T-helper 2 cell treated with Interferon-gamma antibody and Interleukin-4, amounts not matched to agents 100 ng/mL and 5 ng/mL, for 36 hours (primary cell): ENCODE measurements at regions not wholly inside any gene's neighbourhood (a gene's known extent, or its start where the extent isn't known, plus 50 kb on each side); places are given as distances from the start of the nearest gene placed in this dataset.

Source experiments
- intact Hi-C: fragments of 100-400 bp; cut with micrococcal nuclease; formaldehyde crosslinking; loops from one replicate; pipeline ENCODE4 v1.15.1; 2023

DNA sequence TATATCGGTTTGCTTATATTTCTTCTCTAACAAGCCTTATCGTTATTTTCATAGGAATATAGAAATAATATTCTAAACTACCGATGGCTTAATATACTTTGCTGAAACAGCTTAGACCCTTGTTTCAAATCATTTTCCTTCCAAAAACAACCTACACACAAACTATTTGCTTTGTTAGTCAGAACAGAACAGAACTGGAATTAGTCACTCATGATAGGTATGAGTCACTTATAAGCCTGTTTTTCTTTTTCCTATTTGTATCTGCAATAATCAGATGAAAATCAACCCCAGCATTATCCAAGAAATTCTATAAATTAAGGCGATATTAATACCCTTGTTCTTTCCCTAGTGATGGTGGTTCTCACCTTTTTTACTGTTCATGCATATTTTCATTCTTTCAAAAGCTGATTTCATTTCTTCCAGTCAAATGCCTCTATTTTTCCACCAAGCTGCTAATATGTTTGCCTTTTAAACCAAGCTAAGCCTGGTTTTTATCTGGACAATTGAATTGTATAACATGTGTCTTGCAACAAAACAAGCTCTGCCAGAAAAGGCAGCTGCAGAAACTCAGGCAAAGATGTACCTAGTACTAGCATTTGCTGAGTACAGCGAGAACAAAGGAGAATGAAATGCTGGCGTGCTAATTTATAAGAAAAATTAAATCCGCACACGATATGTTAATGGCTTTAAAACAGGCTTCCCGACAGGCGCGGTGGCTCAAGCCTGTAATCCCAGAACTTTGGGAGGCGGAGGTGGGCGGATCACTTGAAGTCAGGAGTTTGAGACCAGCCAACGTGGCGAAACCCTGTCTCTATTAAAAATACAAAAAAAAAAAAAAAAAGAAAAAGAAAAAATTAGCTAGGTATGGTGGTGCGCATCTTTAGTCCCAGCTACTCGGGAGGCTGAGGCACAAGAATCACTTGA, 1418.2 kb downstream of the AACS start:
- intact Hi-C loops: no loop called here

- intact Hi-C loops: no loop called here
Observed at GRCh38 chr12:126487431-126487980, 1422.3 kb downstream of the AACS start.

GRCh38 chr12:126488806-126489205, 1423.6 kb downstream of the AACS start:
- intact Hi-C loops: no loop called here

DNA sequence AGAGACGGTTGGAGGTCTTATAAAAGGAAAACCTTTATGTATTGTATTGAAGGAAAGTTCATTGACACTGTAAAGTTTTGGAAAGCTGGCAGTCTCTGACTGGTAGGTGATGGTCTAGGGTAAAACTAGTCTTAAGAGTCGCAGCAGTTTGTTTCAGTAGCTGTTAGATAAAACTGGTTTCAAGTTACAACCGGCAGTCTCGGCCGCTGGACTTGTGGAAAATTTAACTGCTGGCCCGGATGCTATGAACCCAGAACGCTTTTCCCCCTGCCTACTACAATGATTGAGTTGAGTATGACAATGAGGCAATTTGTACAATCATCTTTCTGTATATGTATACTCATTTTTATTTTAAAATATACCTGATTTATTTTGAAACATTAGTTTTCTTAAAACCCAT, 1426.9 kb downstream of the AACS start:
- intact Hi-C loops: no loop called here

DNA sequence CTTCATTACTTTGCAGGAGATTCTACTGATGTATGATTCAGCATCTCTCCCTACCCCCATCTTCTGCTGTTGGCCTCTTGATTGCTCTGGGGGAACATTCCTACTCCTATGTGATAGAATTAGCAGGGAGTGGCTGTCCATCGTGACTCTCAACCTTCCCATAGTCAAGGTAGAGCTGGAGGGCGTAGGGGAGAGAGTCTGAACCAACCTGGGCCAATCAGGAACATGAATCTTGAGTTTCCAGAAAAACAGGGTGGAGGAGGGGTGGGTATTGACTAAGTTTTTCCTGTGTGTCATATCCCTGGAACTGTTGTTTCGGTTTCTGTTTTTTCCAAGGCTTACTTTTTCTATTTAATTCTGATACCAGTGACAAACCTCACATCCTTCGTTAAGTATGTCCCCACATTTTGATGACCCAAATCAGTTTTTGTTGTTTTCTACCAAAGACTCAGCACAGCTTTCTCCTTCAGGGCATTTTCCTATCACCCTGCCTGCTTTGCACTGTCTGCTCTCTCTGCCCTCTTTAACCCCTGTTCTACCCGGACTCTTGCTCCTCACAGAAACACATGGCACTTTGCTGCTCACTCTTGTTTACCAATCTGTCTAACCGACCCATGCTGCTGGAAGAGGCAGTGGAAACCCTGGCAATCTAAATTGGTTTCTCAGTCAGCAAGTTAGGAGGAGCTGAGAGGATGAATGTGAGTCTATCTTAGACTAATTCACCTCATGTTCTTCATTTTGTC, 1428.3 kb downstream of the AACS start:
- intact Hi-C loops: no loop called here

- intact Hi-C loops: no loop called here
Observed at GRCh38 chr12:126496201-126496600, 1431.0 kb downstream of the AACS start.

GRCh38 chr12:126506426-126507182, 1441.4 kb downstream of the AACS start:
- intact Hi-C loops: no loop called here

DNA sequence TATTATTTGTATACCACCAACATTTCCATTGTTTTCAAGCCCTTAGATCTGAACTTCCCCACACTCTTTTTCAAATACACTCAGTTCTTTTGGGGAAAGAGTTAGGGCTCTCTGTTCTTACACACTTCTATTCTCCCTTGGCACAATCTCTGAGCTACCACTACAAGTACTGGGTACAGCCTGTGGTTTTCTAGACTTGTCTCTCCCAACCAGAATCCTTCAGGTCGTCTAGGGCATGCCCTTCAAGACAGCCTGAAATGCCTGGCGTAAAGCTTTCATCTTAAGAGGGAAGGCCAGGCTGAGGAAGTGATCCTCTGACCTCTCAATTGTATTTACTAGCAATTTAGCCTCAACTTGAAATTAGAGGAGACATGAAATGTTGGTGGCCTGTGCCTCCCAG, 1442.0 kb downstream of the AACS start:
- intact Hi-C loops: no loop called here

DNA sequence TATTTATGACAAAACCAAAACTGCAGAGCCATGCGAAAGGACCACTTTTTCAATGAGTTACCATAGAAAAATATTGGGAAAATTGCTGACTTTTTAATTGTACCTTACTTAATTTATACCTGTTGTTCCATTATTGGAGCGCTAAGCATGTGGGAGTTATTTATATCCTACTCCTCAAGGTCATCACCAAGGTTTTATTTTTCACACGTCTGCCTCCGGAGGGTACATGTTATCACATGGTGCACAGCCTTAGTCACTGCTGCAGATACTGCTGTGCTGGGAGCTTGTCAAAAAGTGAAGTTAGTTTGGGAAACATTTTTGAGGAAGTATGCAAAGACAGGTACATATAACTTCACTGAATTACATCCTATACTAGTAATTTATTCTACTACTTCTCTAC, 1444.3 kb downstream of the AACS start:
- intact Hi-C loops: no loop called here

GRCh38 chr12:126510630-126511029, 1445.4 kb downstream of the AACS start:
- intact Hi-C loops: no loop called here

GRCh38 chr12:126512916-126513913, 1448.0 kb downstream of the AACS start:
- intact Hi-C loops: no loop called here

DNA sequence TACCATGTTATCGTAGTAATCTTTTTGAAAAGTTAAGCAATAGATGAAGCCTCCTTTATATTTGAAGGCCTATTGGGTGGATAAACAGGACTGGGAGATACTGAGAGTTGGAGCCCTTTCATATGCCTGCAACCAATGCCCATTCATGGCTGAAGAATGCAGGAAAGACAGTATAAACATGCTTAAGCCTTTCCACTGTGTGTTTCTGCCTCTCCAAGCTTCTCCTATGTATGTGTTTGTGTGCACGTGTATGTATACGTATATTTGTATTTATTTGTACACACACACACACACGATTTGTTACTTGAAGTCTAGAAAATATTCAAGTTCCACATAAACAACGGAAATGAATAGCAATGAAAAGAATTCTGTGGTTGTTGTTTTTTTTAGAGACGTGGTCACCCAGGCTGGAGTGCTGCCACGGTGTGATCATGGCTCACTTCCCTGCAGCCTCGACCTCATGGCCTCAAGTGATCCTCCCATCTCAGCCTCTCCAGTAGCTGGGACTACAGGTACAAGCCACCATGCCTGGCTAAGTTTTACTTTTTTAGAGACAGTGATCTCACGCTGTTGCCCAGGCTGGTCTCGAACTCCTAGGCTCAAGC, 1453.5 kb downstream of the AACS start:
- intact Hi-C loops: no loop called here

DNA sequence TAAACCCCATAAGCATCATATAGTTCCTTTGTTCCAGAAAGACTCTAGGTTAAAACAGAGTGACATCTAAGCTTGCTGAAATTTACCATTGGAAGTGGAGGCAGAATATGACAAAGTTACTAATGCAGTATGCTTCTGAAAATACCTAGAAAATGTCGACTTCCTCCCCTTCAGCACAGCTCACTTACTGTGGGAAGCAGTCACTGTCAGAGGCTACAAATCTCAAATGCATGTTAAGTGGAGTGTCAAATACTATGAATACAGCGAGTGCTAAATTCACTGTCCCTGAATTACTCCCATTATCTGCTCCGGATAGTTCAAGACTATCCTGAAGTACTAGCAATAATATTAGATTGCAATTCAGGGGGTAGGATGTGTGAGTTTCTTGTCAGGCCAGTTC, 1454.6 kb downstream of the AACS start:
- intact Hi-C loops: no loop called here

DNA sequence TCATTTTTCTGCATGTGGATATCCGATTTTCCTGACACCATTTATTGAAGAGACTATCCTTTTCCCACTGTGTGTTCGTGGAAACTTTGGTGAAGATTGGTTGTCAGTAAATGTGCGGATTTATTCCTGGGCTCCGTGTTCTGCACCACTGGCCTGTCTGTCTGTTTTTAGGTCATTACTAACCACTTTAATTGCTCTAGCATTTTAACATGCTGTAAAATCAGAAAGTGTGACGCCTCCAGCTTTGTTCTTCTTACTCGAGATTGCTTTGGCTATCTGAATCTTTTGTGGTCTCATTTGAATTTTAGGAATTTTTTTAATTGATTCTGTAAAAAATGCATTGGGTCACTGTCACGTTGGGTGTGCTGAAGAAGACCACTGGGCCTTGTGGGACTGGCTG, 1458.7 kb downstream of the AACS start:
- intact Hi-C loops: no loop called here

GRCh38 chr12:126534495-126534894, 1469.3 kb downstream of the AACS start:
- intact Hi-C loops: no loop called here

GRCh38 chr12:126534942-126535341, 1469.7 kb downstream of the AACS start:
- intact Hi-C loops: no loop called here

GRCh38 chr12:126535971-126536370, 1470.7 kb downstream of the AACS start:
- intact Hi-C loops: no loop called here

DNA sequence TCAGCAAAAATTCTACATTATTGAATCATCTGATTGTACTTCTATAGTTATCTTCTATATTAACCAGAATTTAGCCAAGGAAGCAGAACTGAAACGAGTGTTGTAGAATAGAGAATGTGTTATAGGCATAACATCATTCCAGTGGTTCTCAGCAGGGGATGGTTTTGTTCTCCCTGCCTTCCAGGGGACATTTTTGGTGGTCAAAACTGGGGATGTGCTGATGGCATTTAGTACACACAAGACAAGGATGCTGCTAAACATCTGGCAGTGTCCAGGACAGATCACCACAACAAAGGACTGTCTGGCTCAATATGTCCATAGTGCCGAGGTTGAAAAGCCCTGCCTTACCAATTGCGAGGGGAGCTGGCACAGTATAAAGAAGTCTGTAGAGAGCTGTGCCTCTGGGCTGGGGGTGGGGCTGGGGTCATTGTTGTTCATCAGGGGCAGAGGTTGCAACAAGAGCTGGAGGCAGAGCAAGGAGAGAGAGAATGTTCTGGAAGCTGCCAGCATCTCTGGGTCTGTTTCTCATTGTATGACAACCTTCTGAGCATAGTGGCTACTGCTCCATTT, 1472.8 kb downstream of the AACS start:
- intact Hi-C loops: no loop called here

DNA sequence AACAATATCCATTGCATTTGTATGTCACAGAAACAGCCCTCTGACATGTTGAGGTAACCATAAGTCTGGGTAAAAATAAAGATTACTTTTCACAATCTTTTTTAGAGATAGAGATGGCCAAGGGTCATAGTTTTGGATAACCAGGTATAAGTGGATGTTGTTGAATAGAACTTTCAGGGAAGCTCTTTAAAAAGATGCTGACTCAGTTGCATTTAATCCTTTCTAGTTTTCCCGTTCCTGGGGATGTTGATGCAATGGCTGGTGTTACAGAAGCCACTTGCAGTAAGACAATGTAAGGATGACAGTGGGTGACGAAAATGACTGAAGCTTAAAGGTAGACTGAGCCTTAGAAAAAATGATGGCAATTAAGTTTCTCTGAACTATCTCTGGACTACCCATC, 1473.7 kb downstream of the AACS start:
- intact Hi-C loops: no loop called here

DNA sequence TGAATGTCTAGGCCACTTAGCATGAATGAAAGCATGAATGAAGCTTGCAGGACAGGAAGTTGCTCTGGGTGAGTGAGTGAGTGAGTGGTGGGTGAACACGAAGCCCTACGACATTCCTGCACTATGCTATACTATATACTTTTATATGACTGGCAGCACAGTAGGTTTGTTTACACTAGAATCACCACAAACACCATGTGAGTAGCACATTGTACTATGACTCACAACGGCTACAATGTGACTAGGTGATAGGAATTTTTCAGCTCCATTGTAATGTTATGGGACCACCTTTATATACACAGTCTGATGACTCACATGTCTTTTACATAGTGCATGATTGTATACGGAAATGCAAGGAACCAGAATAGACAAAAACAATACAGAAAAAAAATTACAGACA, 1480.2 kb downstream of the AACS start:
- intact Hi-C loops: no loop called here
